GM19240 (cell line): ENCODE measurements at regions not wholly inside any gene's neighbourhood (a gene's known extent, or its start where the extent isn't known, plus 50 kb on each side); places are given as distances from the start of the nearest gene placed in this dataset.

Experiments used
- DNase-seq: peaks from one replicate; pipeline ENCODE4 v3.0.0; 2011; ENCODE audit warnings: low spot score; ENCODE audit not compliant: insufficient read length

- no peak for DNase-seq
Measured at GRCh38 chr20:10770753-10771152, 97.0 kb upstream of the JAG1 start.

GRCh38 chr20:10771435-10772140 is 97.8 kb upstream of the JAG1 start:
- DNase-seq, result no peak

GRCh38 chr20:10774357-10774943 is 100.7 kb upstream of the JAG1 start:
- DNase-seq, result no peak

- no peak for DNase-seq
Measured at GRCh38 chr20:10777710-10778109, 103.9 kb upstream of the JAG1 start.

GRCh38 chr20:10779911-10780310 is 106.1 kb upstream of the JAG1 start:
- no peak for DNase-seq

GRCh38 chr20:10780901-10781300 is 107.1 kb upstream of the JAG1 start:
- no peak for DNase-seq

- no peak for DNase-seq
Measured at GRCh38 chr20:10781526-10781925, 107.7 kb upstream of the JAG1 start.

- no peak for DNase-seq
Measured at GRCh38 chr20:10783707-10784553, 110.1 kb upstream of the JAG1 start.

GRCh38 chr20:10784554-10785183 is 110.9 kb upstream of the JAG1 start:
- DNase-seq, result no peak

GRCh38 chr20:10786678-10787077 is 112.9 kb upstream of the JAG1 start:
- no peak for DNase-seq

- DNase-seq, result no peak
Measured at GRCh38 chr20:10788055-10788454, 114.3 kb upstream of the JAG1 start.

- no peak for DNase-seq
Measured at GRCh38 chr20:10788877-10789276, 115.1 kb upstream of the JAG1 start.

GRCh38 chr20:10789386-10789785 is 115.6 kb upstream of the JAG1 start:
- DNase-seq, result no peak

- no peak for DNase-seq
Measured at GRCh38 chr20:10790013-10790412, 116.2 kb upstream of the JAG1 start.

- no peak for DNase-seq
Measured at GRCh38 chr20:10792291-10792690, 118.5 kb upstream of the JAG1 start.

GRCh38 chr20:10793766-10794165 is 120.0 kb upstream of the JAG1 start:
- DNase-seq, result no peak

GRCh38 chr20:10794765-10795164 is 121.0 kb upstream of the JAG1 start:
- no peak for DNase-seq

GRCh38 chr20:10795286-10796026 is 121.7 kb upstream of the JAG1 start:
- no peak for DNase-seq

GRCh38 chr20:10798811-10799210 is 125.0 kb upstream of the JAG1 start:
- no peak for DNase-seq

- DNase-seq, result no peak
Measured at GRCh38 chr20:10799735-10800134, 125.9 kb upstream of the JAG1 start.

- no peak for DNase-seq
Measured at GRCh38 chr20:10800288-10800687, 126.5 kb upstream of the JAG1 start.
